Breast epithelium (tissue), 4 donors: ENCODE measurements at regions not wholly inside any gene's neighbourhood (a gene's known extent, or its start where the extent isn't known, plus 50 kb on each side); places are given as distances from the start of the nearest gene placed in this dataset.

Experiments
- DNase-seq, 2 donors: peaks; one replicate each; pipeline ENCODE4 v3.0.0-alpha.2; 2019; ENCODE audit warnings: low spot score in 2 of 2
- H3K27ac ChIP-seq, 2 donors: fragments of 200-600 bp; sonication (generic) in 1 of 2; one replicate each; pipeline ENCODE4 v1.5.1; 2016 to 2019; ENCODE audit warnings: mild to moderate bottlenecking in 1 of 2
- H3K27me3 ChIP-seq, 2 donors: fragments of 200-600 bp; sonication (generic) in 1 of 2; one replicate each; pipeline versions ENCODE4 v1.5.1 to v1.6.0; 2017 to 2019; ENCODE audit warnings: control low read depth in 1 of 2, mild to moderate bottlenecking in 1 of 2
- H3K36me3 ChIP-seq: fragments of 200-600 bp; one replicate; pipeline ENCODE4 v1.5.1; 2019
- H3K4me1 ChIP-seq, 2 donors: fragments of 200-600 bp; sonication (generic); one replicate each; pipeline ENCODE4 v1.5.1; 2016 to 2019; ENCODE audit warnings: control low read depth in 1 of 2
- H3K4me3 ChIP-seq, 3 donors: fragments of 200-600 bp; sonication (generic); 1 replicate in 2 of 3; 2 replicates in 1 of 3; pipeline ENCODE4 v1.5.1; 2016 to 2019; ENCODE audit warnings: mild to moderate bottlenecking in 3 of 3, moderate library complexity in 2 of 3
- H3K9me3 ChIP-seq, 2 donors: fragments of 200-600 bp; sonication (generic) in 1 of 2; one replicate each; pipeline ENCODE4 v1.5.1; 2016 to 2019; ENCODE audit warnings: control low read depth in 1 of 2
- CTCF ChIP-seq, 3 donors: fragments of 450-650 bp; IDR thresholded peaks; one replicate each; pipeline ENCODE4 v1.5.1; 2016 to 2017; ENCODE audit warnings: antibody characterized with exemption in 3 of 3, mild to moderate bottlenecking in 3 of 3, moderate library complexity in 3 of 3
- POLR2A ChIP-seq: fragments of 450-650 bp; IDR thresholded peaks from one replicate; pipeline ENCODE4 v1.6.1; 2016; ENCODE audit warnings: antibody characterized with exemption, mild to moderate bottlenecking, moderate library complexity
- POLR2AphosphoS5 ChIP-seq, 3 donors: sonication (generic); formaldehyde crosslinking; IDR thresholded peaks; one replicate each; pipeline ENCODE4 v1.6.1; 2017; ENCODE audit warnings: antibody characterized with exemption in 3 of 3
- intact Hi-C: fragments of 100-400 bp; cut with DNase I; formaldehyde crosslinking; loops from one replicate; pipeline ENCODE4 v1.15.1; 2023; ENCODE audit warnings: low total_unique reads

- H3K27ac ChIP-seq, result no peak overlapping the region
- H3K4me1 ChIP-seq, result no peaks in the 10 kb centered on the region
- H3K36me3 ChIP-seq, result no peaks in the 10 kb centered on the region
- H3K27me3 ChIP-seq, result peaks cover 0 to 68% of the 10 kb centered on the region in 2 donors
- intact Hi-C loops, result no loop called here
- no peak for TF ChIP-seq POLR2AphosphoS5 (IDR thresholded peaks at IDR 0.05)
- no peak for TF ChIP-seq POLR2A
- no peak for TF ChIP-seq CTCF (IDR thresholded peaks at IDR 0.05)
- no peak overlapping the region for H3K4me3 ChIP-seq
- H3K9me3 ChIP-seq, result no peaks in the 10 kb centered on the region
- no peak for DNase-seq
Measured at GRCh38 chr22:48393041-48393370, 1434.7 kb downstream of the BRD1 start.

GRCh38 chr22:48391820-48392219, 1435.9 kb downstream of the BRD1 start:
- Histone ChIP-seq H3K9me3 (no peaks in the 10 kb centered on the region), H3K27ac (no peak overlapping the region), H3K4me3 (no peak overlapping the region), H3K4me1 (no peaks in the 10 kb centered on the region), H3K27me3 (peaks cover 0 to 60% of the 10 kb centered on the region in 2 donors), H3K36me3 (no peaks in the 10 kb centered on the region)
- intact Hi-C loops, result no loop called here
- DNase-seq, result no peak
- TF ChIP-seq POLR2A, result no peak
- no peak for TF ChIP-seq POLR2AphosphoS5 (IDR thresholded peaks at IDR 0.05)
- TF ChIP-seq CTCF (IDR thresholded peaks at IDR 0.05), result no peak

- no peak overlapping the region for H3K4me3 ChIP-seq
- DNase-seq, result no peak
- no peaks in the 10 kb centered on the region for H3K36me3 ChIP-seq
- H3K4me1 ChIP-seq, result no peaks in the 10 kb centered on the region
- H3K9me3 ChIP-seq, result no peaks in the 10 kb centered on the region
- H3K27me3 ChIP-seq, result peaks cover 0 to 55% of the 10 kb centered on the region in 2 donors
- intact Hi-C loops, result no loop called here
- H3K27ac ChIP-seq, result no peak overlapping the region
- TF ChIP-seq POLR2A (no peak), CTCF (IDR thresholded peaks at IDR 0.05) (no peak), POLR2AphosphoS5 (IDR thresholded peaks at IDR 0.05) (no peak)
Measured at GRCh38 chr22:48391171-48391711, 1436.4 kb downstream of the BRD1 start.

- H3K27me3 ChIP-seq, result peaks cover 0 to 44% of the 10 kb centered on the region in 2 donors
- H3K4me3 ChIP-seq, result no peak overlapping the region
- no peaks in the 10 kb centered on the region for H3K36me3 ChIP-seq
- TF ChIP-seq POLR2A, result no peak
- TF ChIP-seq CTCF (IDR thresholded peaks at IDR 0.05), result no peak
- TF ChIP-seq POLR2AphosphoS5 (IDR thresholded peaks at IDR 0.05), result no peak
- intact Hi-C loops, result no loop called here
- no peak overlapping the region for H3K27ac ChIP-seq
- no peaks in the 10 kb centered on the region for H3K4me1 ChIP-seq
- DNase-seq, result no peak
- peaks cover 0 to 10% of the 10 kb centered on the region in 2 donors for H3K9me3 ChIP-seq
Measured at GRCh38 chr22:48389916-48390315, 1437.8 kb downstream of the BRD1 start.

- no peak for TF ChIP-seq POLR2A
- Histone ChIP-seq H3K9me3 (peaks cover 0 to 20% of the 10 kb centered on the region in 2 donors), H3K4me1 (no peaks in the 10 kb centered on the region), H3K27me3 (peaks cover 0 to 23% of the 10 kb centered on the region in 2 donors), H3K4me3 (no peak overlapping the region), H3K27ac (no peak overlapping the region), H3K36me3 (no peaks in the 10 kb centered on the region)
- DNase-seq, result peak in 1 of 2 donors; percentile 22
- intact Hi-C loops, result no loop called here
Measured at GRCh38 chr22:48382197-48382596, 1445.5 kb downstream of the BRD1 start.
